IMR-90 (cell line): ENCODE measurements at regions not wholly inside any gene's neighbourhood (a gene's known extent, or its start where the extent isn't known, plus 50 kb on each side); places are given as distances from the start of the nearest gene placed in this dataset.

Experiments
- ATAC-seq: fragments of 200-7000 bp; cut with Tn5 transposase; 2 replicates; pipeline ENCODE4 v1.9.1; 2020; ENCODE audit warnings: low read depth, mild to moderate bottlenecking, moderate library complexity
- BruUV-seq: library from RNA; stranded (reverse); fragments of 400-500 nt; replicated peaks from 2 replicates; lab custom pipeline; 2021; lab: Mats Ljungman, UMichigan
- CTCF ChIA-PET: fragments of 300-600 bp; formaldehyde crosslinking; extraction: SDS; loops from one replicate; lab custom pipeline; 2021; ENCODE audit warnings: antibody characterized with exemption; lab: Yijun Ruan, JAX
- POLR2A ChIA-PET: fragments of 300-600 bp; sonication (Branson Sonifier 250); formaldehyde crosslinking; loops from one replicate; lab custom pipeline; 2022; ENCODE audit warnings: antibody characterized with exemption; ENCODE audit not compliant: unreplicated experiment; lab: Charles Lee
- DNase-seq: peaks from one replicate; pipeline ENCODE4 v3.0.0; 2013
- H2AFZ ChIP-seq: replicated peaks from 2 replicates; pipeline ENCODE3; 2013; ENCODE audit warnings: low read length, mild to moderate bottlenecking; ENCODE audit not compliant: poor library complexity
- H2AK5ac ChIP-seq: 2 replicates; pipeline ENCODE4 v1.6.1; 2013; ENCODE audit warnings: low read depth, low read length, inconsistent platforms
- H2AK9ac ChIP-seq: replicated peaks from 2 replicates; pipeline ENCODE3; 2013; ENCODE audit warnings: mild to moderate bottlenecking, low read depth, low read length, moderate library complexity; ENCODE audit not compliant: poor library complexity
- H2BK120ac ChIP-seq: 2 replicates; pipeline ENCODE4 v1.6.1; 2013; ENCODE audit warnings: low read depth, low read length, inconsistent platforms
- H2BK15ac ChIP-seq: 3 replicates; pipeline ENCODE4 v1.6.1; 2013; ENCODE audit warnings: low read depth, low read length, inconsistent platforms
- H2BK20ac ChIP-seq: 2 replicates; pipeline ENCODE4 v1.6.1; 2013; ENCODE audit warnings: low read depth, mild to moderate bottlenecking, inconsistent platforms, low read length, moderate library complexity
- H2BK5ac ChIP-seq: 2 replicates; pipeline ENCODE4 v1.6.1; 2013; ENCODE audit warnings: mild to moderate bottlenecking, low read depth, low read length, inconsistent platforms; ENCODE audit not compliant: poor library complexity, severe bottlenecking
- H3K14ac ChIP-seq: replicated peaks from 2 replicates; pipeline ENCODE4 v1.6.1; 2013; ENCODE audit warnings: low read depth, low read length, inconsistent platforms
- H3K18ac ChIP-seq: 2 replicates; pipeline ENCODE4 v1.6.1; 2013; ENCODE audit warnings: low read depth, low read length, control low read depth
- H3K23ac ChIP-seq: 2 replicates; pipeline ENCODE4 v1.6.1; 2013; ENCODE audit warnings: low read depth, low read length, inconsistent platforms
- H3K27ac ChIP-seq: 2 replicates; pipeline ENCODE4 v1.5.1; 2013; ENCODE audit warnings: mild to moderate bottlenecking, control low read depth, low read length; ENCODE audit not compliant: insufficient read depth
- H3K27me3 ChIP-seq: 2 replicates; pipeline ENCODE4 v1.6.1; 2013; ENCODE audit warnings: low read length; ENCODE audit not compliant: control insufficient read depth, insufficient read depth
- H3K36me3 ChIP-seq: 2 replicates; pipeline ENCODE4 v1.6.1; 2013; ENCODE audit warnings: low read length, mixed read lengths; ENCODE audit not compliant: control insufficient read depth, insufficient read depth
- H3K4ac ChIP-seq: 2 replicates; pipeline ENCODE4 v1.6.1; 2013; ENCODE audit warnings: low read depth, low read length, inconsistent platforms
- H3K4me1 ChIP-seq: 2 replicates; pipeline ENCODE4 v1.6.1; 2013; ENCODE audit warnings: low read length, mixed read lengths; ENCODE audit not compliant: control insufficient read depth, insufficient read depth
- H3K4me2 ChIP-seq: 2 replicates; pipeline ENCODE4 v1.6.1; 2013; ENCODE audit warnings: low read depth, mild to moderate bottlenecking, control low read depth, low read length, moderate library complexity
- H3K4me3 ChIP-seq: 2 replicates; pipeline ENCODE4 v1.5.1; 2013; ENCODE audit warnings: low read depth, mild to moderate bottlenecking, control low read depth, low read length, moderate library complexity; ENCODE audit not compliant: insufficient read depth
- H3K56ac ChIP-seq: 2 replicates; pipeline ENCODE4 v1.6.1; 2013; ENCODE audit warnings: low read length, inconsistent platforms; ENCODE audit not compliant: insufficient read depth; ENCODE audit errors: extremely low read depth
- H3K79me1 ChIP-seq, 2 experiments: 2 replicates each; pipeline ENCODE4 v1.6.1; 2013; ENCODE audit warnings: low read length in 2 of 2, inconsistent platforms in 1 of 2, low read depth in 1 of 2
- H3K9ac ChIP-seq: 2 replicates; pipeline ENCODE4 v1.6.1; 2013; ENCODE audit warnings: low read depth, low read length, control low read depth
- H3K9me1 ChIP-seq: 2 replicates; pipeline ENCODE4 v1.6.1; 2013; ENCODE audit warnings: low read length, inconsistent platforms; ENCODE audit not compliant: insufficient read depth
- H3K9me3 ChIP-seq: 2 replicates; pipeline ENCODE4 v1.6.1; 2013; ENCODE audit warnings: low read length; ENCODE audit not compliant: control insufficient read depth, insufficient read depth
- H4K20me1 ChIP-seq: 2 replicates; pipeline ENCODE4 v1.6.1; 2013; ENCODE audit warnings: low read length, inconsistent platforms; ENCODE audit not compliant: insufficient read depth
- H4K5ac ChIP-seq: 2 replicates; pipeline ENCODE4 v1.6.1; 2013; ENCODE audit warnings: mild to moderate bottlenecking, low read depth, low read length, control low read depth
- H4K8ac ChIP-seq, 2 experiments: 2 replicates each; pipeline ENCODE4 v1.6.1; 2013; ENCODE audit warnings: low read depth in 2 of 2, low read length in 2 of 2, control low read depth in 1 of 2, inconsistent platforms in 1 of 2
- H4K91ac ChIP-seq: 2 replicates; pipeline ENCODE4 v1.6.1; 2013; ENCODE audit warnings: low read depth, low read length, inconsistent platforms; ENCODE audit not compliant: insufficient read depth
- CEBPB ChIP-seq: IDR thresholded peaks from 2 replicates; pipeline ENCODE4 v1.6.1; 2012; ENCODE audit warnings: low read depth, low read length, improper control_type of control experiment
- MAFK ChIP-seq: IDR thresholded peaks from 2 replicates; pipeline ENCODE4 v1.6.1; 2012; ENCODE audit warnings: low read depth, low read length, improper control_type of control experiment
- MXI1 ChIP-seq: IDR thresholded peaks from 2 replicates; pipeline ENCODE4 v1.6.1; 2012; ENCODE audit warnings: low read depth, mild to moderate bottlenecking, low read length, moderate library complexity, borderline replicate concordance
- SMC3 ChIP-seq: fragments of 150-350 bp; IDR thresholded peaks from 2 replicates; pipeline ENCODE4 v1.6.1; 2016; ENCODE audit warnings: low read depth, mild to moderate bottlenecking, antibody characterized with exemption, low read length, moderate library complexity
- WGBS, 2 experiments: methylation state at CpG; one replicate each; pipeline versions ENCODE4 v1.1.5 to v1.1.7; 2013; ENCODE audit warnings: missing lambda C conversion rate in 2 of 2; ENCODE audit not compliant: insufficient read length in 1 of 2; ENCODE audit errors: extremely low coverage in 2 of 2; 5-methylcytosine and 5-hydroxymethylcytosine counted together
- dilution Hi-C: fragments of 300-500 bp; cut with HindIII; formaldehyde crosslinking; loops from one replicate; pipeline ENCODE4 v1.14.3; 2018; ENCODE audit warnings: low sequenced_read_pairs; ENCODE audit not compliant: unreplicated experiment
- in situ Hi-C: fragments of 300-500 bp; cut with MboI; formaldehyde crosslinking; loops from 3 replicates; pipeline ENCODE4 v1.14.3; 2019; ENCODE audit warnings: low sequenced_read_pairs, inconsistent platforms, mixed read lengths
- intact Hi-C: fragments of 100-400 bp; cut with micrococcal nuclease; formaldehyde crosslinking; loops from 2 replicates; pipeline ENCODE4 v1.10.0; 2022

DNA sequence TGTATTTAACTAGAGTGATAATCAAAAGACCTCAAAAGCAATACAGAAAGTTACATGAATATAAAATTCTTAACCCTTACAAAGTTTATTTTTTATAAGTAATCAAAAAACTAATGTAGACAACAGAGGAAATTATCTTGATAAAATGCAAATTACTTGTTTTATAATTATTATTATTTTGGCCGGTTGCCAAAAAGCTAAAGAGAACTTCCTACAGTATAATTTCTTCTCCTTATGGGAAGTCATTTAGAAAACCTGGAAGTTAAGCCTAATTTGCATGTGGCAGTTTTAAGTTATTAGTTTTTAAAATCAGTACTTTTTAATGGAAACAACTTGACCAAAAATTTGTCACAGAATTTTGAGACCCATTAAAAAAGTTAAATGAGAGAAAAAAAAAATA, 621.3 kb upstream of the PCDH10 start:
- dilution Hi-C loops = no loop called here
- CTCF ChIA-PET = no interaction called here
- BruUV-seq = no TSS peak

More for the DNA sequence above, 621.3 kb upstream of the PCDH10 start:
- Histone ChIP-seq H3K4me2 (no peak overlapping the region), H2BK20ac (no peak overlapping the region), H3K36me3 (no peaks in the 10 kb centered on the region), H3K4ac (no peak overlapping the region), H3K9me3 (no peaks in the 10 kb centered on the region), H2BK15ac (no peak overlapping the region), H3K14ac (no peak overlapping the region), H3K4me3 (no peak overlapping the region), H2AK5ac (no peak overlapping the region), H3K56ac (no peak overlapping the region), H2BK120ac (no peak overlapping the region), H3K9me1 (no peaks in the 10 kb centered on the region), H2AK9ac (no peak overlapping the region), H3K9ac (no peak overlapping the region), H4K91ac (no peak overlapping the region), H3K79me1 (no peaks in the 10 kb centered on the region), H3K18ac (no peak overlapping the region), H4K20me1 (no peaks in the 10 kb centered on the region), H4K8ac (no peak overlapping the region), H3K4me1 (no peaks in the 10 kb centered on the region), H3K27ac (no peak overlapping the region), H3K23ac (no peak overlapping the region), H2BK5ac (no peak overlapping the region), H3K27me3 (no peaks in the 10 kb centered on the region), H4K5ac (no peak overlapping the region), H2AFZ (no peak overlapping the region)
- TF ChIP-seq MXI1 (no peak), SMC3 (no peak), MAFK (no peak), CEBPB (no peak)
- no peak for ATAC-seq
- WGBS, 2 experiments = no CpG with 5 or more reads among the region's 1 CpG
- in situ Hi-C loops = no loop called here
- intact Hi-C loops = no loop called here
- POLR2A ChIA-PET = no interaction called here
- no peak for DNase-seq
